Psoas muscle (tissue), 7 donors: ENCODE measurements at regions not wholly inside any gene's neighbourhood (a gene's known extent, or its start where the extent isn't known, plus 50 kb on each side); places are given as distances from the start of the nearest gene placed in this dataset.
"Not testable (repeated sequence)": the region's sequence is repeated elsewhere in the genome, so short reads cannot be mapped to it uniquely, and the experiment has no call there.

Experiments used
- ATAC-seq, 4 donors: fragments of 200-7000 bp; cut with Tn5 transposase; one replicate each; pipeline ENCODE4 v1.9.1; 2020; ENCODE audit warnings: moderate library complexity in 3 of 4, mild to moderate bottlenecking in 2 of 4
- DNase-seq, 2 donors: peaks; one replicate each; pipeline ENCODE4 v3.0.0-alpha.2; 2020
- H3K27ac ChIP-seq: fragments of 200-600 bp; one replicate; pipeline ENCODE4 v1.8.0; 2022
- H3K27me3 ChIP-seq, 3 donors: fragments of 200-600 bp in 1 of 3; one replicate each; pipeline versions ENCODE4 v1.6.1 to v1.8.0; 2013 to 2022; ENCODE audit warnings: low read length in 2 of 3, mild to moderate bottlenecking in 2 of 3, moderate library complexity in 1 of 3; ENCODE audit not compliant: insufficient read depth in 3 of 3
- H3K36me3 ChIP-seq, 2 donors: fragments of 200-600 bp in 1 of 2; one replicate each; pipeline versions ENCODE4 v1.6.1 to v1.8.0; 2013 to 2022; ENCODE audit warnings: low read depth in 1 of 2, mild to moderate bottlenecking in 1 of 2, moderate library complexity in 1 of 2; ENCODE audit not compliant: insufficient read depth in 1 of 2
- H3K4me1 ChIP-seq: fragments of 200-600 bp; one replicate; pipeline ENCODE4 v1.8.0; 2022
- H3K4me3 ChIP-seq: fragments of 200-600 bp; one replicate; pipeline ENCODE4 v1.8.0; 2022; ENCODE audit warnings: mild to moderate bottlenecking
- H3K9me3 ChIP-seq: fragments of 200-600 bp; one replicate; pipeline ENCODE4 v1.8.0; 2022
- WGBS, 3 donors: extraction: QIAGEN DNeasy Blood & Tissue Kit; methylation state at CpG; one replicate each; pipeline versions ENCODE4 v1.1.6 to v1.1.7; 2013; 5-methylcytosine and 5-hydroxymethylcytosine counted together
- intact Hi-C, 2 donors: fragments of 100-400 bp; cut with DNase I; formaldehyde crosslinking; loops; one replicate each; pipeline versions ENCODE4 v1.11.0 to v1.14.2; 2022
- TF ChIP-seq, protein P1 (sequence below): fragments of 200-600 bp; IDR thresholded peaks from one replicate; pipeline ENCODE4 v1.8.0; 2022; ENCODE audit warnings: antibody characterized with exemption
- donor health status: healthy with polysubstance abuse.
- donor health status: DM: no; HTN: no; CAD: no; lungs with moderate emphysema.
- donor health status: Bipolar disorder and iron deficiency.
- donor health status: healthy.
- donor health status: DM: yes; HTN: yes; CAD: no.
- donor health status: DM: no; HTN: no; CAD: no.
- donor health status: DM: yes; HTN: yes; CAD: no.

DNA sequence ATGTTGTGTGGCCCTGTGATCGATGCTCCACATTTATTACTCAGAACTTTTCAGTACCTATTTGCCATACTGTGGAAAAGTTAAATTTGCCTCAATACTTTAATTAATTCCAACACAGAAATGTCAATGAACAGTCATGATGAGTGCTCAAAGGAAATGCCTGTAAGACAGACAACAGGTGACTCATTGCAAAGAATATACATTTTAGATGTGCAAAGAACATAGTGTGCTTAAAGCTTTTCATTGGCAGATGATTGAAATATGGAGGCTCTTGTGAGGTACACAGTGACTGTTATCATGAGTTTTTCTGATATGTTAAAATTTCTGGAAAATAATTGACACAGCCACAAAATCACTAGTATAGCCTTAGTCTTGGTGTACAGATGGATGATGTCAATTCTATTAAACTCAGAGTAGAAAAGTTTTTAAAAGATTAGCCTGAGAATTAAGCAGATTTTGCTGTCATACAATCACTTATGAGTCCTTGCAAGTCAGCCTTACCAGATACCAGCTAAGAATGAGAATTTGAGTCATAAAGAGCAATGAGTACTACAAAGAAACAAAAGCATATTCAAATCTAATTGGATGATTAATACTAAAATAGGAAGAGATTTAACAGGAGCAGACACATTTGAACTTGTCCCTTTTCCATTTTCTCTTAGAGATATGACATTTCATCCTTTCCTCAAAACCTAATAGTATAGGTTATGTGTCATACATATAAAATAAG, 544.1 kb downstream of the KCNH5 start:
- TF ChIP-seq, protein P1, sequence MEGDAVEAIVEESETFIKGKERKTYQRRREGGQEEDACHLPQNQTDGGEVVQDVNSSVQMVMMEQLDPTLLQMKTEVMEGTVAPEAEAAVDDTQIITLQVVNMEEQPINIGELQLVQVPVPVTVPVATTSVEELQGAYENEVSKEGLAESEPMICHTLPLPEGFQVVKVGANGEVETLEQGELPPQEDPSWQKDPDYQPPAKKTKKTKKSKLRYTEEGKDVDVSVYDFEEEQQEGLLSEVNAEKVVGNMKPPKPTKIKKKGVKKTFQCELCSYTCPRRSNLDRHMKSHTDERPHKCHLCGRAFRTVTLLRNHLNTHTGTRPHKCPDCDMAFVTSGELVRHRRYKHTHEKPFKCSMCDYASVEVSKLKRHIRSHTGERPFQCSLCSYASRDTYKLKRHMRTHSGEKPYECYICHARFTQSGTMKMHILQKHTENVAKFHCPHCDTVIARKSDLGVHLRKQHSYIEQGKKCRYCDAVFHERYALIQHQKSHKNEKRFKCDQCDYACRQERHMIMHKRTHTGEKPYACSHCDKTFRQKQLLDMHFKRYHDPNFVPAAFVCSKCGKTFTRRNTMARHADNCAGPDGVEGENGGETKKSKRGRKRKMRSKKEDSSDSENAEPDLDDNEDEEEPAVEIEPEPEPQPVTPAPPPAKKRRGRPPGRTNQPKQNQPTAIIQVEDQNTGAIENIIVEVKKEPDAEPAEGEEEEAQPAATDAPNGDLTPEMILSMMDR = no peak
- intact Hi-C loops = no loop called here
- DNase-seq = no peak
- no peaks in the 10 kb centered on the region for H3K27me3 ChIP-seq
- H3K4me3 ChIP-seq = no peak overlapping the region
- 88 to 93% (median 90%) methylated on average over 1 of the region's 1 CpG for WGBS, 3 donors
- no peaks in the 10 kb centered on the region for H3K4me1 ChIP-seq
- ATAC-seq = no peak
- peaks cover under 1% of the 10 kb centered on the region for H3K9me3 ChIP-seq
- H3K27ac ChIP-seq = no peak overlapping the region
- no peaks in the 10 kb centered on the region for H3K36me3 ChIP-seq

DNA sequence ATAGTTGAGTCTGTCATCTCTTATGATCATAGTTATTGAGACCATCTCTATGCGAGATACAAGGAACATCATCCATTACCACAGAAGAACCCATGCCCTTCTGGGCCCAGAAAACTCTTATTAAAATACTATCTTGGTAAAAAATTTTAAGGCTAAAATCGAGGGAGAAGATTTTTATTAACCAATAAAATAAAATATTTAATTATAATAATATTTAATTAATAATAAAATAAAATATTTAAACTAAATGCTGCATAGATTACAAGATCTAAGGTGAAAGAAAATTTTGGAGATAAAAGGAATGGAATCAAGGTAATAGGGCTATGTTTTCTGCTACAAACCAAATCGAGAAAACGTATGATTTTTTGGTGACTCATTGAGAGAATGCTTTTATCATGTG, 540.2 kb downstream of the KCNH5 start:
- intact Hi-C loops = no loop called here
- no peak overlapping the region for H3K4me3 ChIP-seq
- 75 to 81% (median 80%) methylated on average over 4 of the region's 4 CpGs for WGBS, 3 donors
- DNase-seq (no peak), ATAC-seq (no peak)
- TF ChIP-seq, protein P1 = no peak
- no peaks in the 10 kb centered on the region for H3K27me3 ChIP-seq
- no peaks in the 10 kb centered on the region for H3K36me3 ChIP-seq
- no peaks in the 10 kb centered on the region for H3K9me3 ChIP-seq
- H3K4me1 ChIP-seq = no peaks in the 10 kb centered on the region
- H3K27ac ChIP-seq = no peak overlapping the region

DNA sequence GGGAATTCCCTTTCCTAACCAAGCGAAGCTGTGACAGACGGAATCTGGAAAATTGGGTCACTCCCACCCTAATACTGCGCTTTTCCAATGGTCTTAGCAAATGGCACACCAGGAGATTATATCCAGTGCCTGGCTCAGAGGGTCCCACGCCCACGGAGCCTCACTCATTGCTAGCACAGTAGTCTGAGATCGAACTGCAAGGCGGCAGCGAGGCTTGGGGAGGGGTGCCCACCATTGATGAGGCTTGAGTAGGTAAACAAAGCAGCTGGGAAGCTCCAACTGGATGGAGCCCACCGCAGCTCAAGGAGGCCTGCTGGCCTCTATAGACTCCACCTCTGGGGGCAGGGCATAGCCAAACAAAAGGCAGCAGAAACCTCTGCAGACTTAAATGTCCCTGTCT, 523.9 kb downstream of the KCNH5 start:
- ATAC-seq, DNase-seq, intact Hi-C loops, H3K27me3 ChIP-seq, H3K9me3 ChIP-seq, H3K27ac ChIP-seq, H3K4me3 ChIP-seq, H3K4me1 ChIP-seq, H3K36me3 ChIP-seq: not testable (repeated sequence)
- 89% methylated on average over 9 of the region's 9 CpGs for WGBS, 3 donors

DNA sequence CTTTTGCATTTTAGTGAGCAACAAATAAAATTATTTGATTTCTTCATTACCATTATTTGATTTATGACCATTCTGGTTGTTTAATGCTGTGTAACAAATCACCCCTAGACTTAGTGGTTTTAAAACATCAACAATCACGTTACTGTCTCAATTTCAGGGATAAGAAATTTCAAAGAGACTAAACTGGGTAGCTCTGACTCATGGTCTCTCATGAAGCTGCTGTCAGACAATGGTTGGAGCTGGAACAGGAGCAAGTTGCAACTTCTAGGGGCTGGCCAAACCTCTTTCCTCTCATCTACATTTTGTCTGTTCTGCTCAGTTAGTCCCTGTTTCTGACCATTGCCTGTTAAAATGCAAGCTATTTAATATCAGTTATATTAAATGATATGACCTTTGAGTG, 517.0 kb downstream of the KCNH5 start:
- no peak for ATAC-seq
- 10 to 21% (median 21%) methylated on average over 1 of the region's 1 CpG for WGBS, 3 donors
- Histone ChIP-seq H3K27me3 (no peaks in the 10 kb centered on the region), H3K27ac (no peak overlapping the region), H3K4me3 (no peak overlapping the region), H3K4me1 (no peaks in the 10 kb centered on the region), H3K9me3 (no peaks in the 10 kb centered on the region), H3K36me3 (no peaks in the 10 kb centered on the region)
- intact Hi-C loops = no loop called here
- no peak for DNase-seq
- TF ChIP-seq, protein P1 = no peak

DNA sequence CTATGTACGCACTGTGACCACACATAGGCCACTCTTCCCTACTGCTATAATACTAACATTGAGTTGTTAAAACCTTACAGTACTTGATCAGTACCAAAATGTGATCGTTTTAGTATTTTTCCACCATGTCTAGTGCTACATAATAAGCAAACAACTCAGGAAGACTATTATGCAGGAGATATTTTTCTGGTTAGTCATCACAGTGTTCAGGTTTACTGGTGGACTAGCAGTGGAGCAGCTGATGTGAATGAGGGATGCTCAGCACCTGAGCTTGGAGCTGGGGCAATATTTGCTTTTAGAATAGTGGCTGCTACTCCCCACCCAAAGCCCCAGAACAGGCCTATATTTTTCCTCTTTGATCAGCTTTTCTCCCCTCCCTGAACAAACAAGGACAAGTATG, 513.1 kb downstream of the KCNH5 start:
- intact Hi-C loops = no loop called here
- TF ChIP-seq, protein P1 = no peak
- Histone ChIP-seq H3K4me1 (no peaks in the 10 kb centered on the region), H3K27ac (no peak overlapping the region), H3K36me3 (no peaks in the 10 kb centered on the region), H3K4me3 (no peak overlapping the region), H3K27me3 (no peaks in the 10 kb centered on the region), H3K9me3 (no peaks in the 10 kb centered on the region)
- ATAC-seq = no peak
- WGBS, 3 donors = 75 to 90% (median 77%) methylated on average over 2 of the region's 2 CpGs
- DNase-seq = no peak
